ENCODE measurements at regions not wholly inside any gene's neighbourhood (a gene's known extent, or its start where the extent isn't known, plus 50 kb on each side); places are given as distances from the start of the nearest gene placed in this dataset.

DNA sequence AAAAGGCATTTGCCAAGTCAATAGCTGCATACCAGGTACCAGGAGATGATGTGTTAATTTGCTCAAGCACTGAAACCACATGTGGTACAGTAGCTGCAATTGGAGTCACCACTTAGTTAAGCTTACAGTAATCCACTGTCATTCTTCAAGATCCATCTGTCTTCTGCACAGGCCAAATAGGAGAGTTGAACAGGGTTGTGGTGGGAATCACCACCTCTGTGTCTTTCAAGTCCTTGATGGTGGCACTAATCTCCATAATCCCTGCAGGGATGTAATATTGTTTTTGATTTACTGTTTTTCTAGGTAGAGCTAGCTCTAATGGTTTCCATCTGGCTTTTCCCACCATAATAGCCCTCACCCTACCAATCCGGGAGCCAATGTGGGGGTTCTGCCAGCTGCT, 91.9 kb downstream of the FCRL5 start:
- Mint-ChIP-seq H3K4me1 (peaks cover 10% of the 10 kb centered on the region), H3K36me3 (ENCODE audit: low read depth) (no peaks in the 10 kb centered on the region), H3K27me3 (ENCODE audit: insufficient read depth) (no peaks in the 10 kb centered on the region), H3K27ac (no peak overlapping the region), H3K4me3 (no peak overlapping the region), H3K9me3 (no peaks in the 10 kb centered on the region)
- no peaks in the 10 kb centered on the region for H3K4me1 ChIP-seq (ENCODE audit: control insufficient read depth, insufficient read depth, low read length)
- no peak overlapping the region for H3K27ac ChIP-seq (ENCODE audit: low read depth, low read length)
- TF ChIP-seq, protein P1, sequence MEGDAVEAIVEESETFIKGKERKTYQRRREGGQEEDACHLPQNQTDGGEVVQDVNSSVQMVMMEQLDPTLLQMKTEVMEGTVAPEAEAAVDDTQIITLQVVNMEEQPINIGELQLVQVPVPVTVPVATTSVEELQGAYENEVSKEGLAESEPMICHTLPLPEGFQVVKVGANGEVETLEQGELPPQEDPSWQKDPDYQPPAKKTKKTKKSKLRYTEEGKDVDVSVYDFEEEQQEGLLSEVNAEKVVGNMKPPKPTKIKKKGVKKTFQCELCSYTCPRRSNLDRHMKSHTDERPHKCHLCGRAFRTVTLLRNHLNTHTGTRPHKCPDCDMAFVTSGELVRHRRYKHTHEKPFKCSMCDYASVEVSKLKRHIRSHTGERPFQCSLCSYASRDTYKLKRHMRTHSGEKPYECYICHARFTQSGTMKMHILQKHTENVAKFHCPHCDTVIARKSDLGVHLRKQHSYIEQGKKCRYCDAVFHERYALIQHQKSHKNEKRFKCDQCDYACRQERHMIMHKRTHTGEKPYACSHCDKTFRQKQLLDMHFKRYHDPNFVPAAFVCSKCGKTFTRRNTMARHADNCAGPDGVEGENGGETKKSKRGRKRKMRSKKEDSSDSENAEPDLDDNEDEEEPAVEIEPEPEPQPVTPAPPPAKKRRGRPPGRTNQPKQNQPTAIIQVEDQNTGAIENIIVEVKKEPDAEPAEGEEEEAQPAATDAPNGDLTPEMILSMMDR (conservative IDR thresholded peaks at IDR 0.05), result no peak
- no peaks in the 10 kb centered on the region for H3K36me3 ChIP-seq (ENCODE audit: control insufficient read depth, insufficient read depth, low read length)
- no peak for DNase-seq
- WGBS, 2 experiments (ENCODE audit: insufficient coverage in 1 of 2, insufficient read length in 1 of 2), result 77% methylated on average over 1 of the region's 1 CpG; no CpG with 5 or more reads in 1 of the 2 experiments
- H3K4me3 ChIP-seq (ENCODE audit: low read length), result no peak overlapping the region
- H3K9ac ChIP-seq (ENCODE audit: extremely low read depth, low read length, poor library complexity, severe bottlenecking), result no peak overlapping the region
- H3K27me3 ChIP-seq (ENCODE audit: control insufficient read depth, insufficient read depth, low read length, poor library complexity, severe bottlenecking), result no peaks in the 10 kb centered on the region
- H3K9me3 ChIP-seq (ENCODE audit: control insufficient read depth, low read length), result no peaks in the 10 kb centered on the region

DNA sequence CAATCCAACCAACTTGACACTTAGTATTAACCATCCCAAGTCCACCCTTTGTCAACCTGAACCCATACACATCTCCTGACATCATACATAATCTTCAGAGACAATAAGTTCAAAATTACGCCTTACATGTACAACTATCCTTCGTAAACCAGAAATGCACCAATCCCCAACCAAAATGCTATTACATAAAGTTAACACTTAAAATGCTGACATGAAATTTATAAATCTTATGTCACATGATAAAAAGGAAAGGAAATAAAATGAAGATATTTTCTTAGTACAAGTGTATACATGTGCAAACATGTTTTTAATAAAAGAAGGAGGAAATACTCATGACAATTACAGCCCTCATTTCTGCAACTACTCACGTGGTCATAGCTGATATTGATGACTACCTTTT, 95.0 kb downstream of the FCRL5 start:
- Histone ChIP-seq H3K36me3 (ENCODE audit: control insufficient read depth, insufficient read depth, low read length) (no peaks in the 10 kb centered on the region), H3K9me3 (ENCODE audit: control insufficient read depth, low read length) (no peaks in the 10 kb centered on the region), H3K27ac (ENCODE audit: low read depth, low read length) (no peak overlapping the region), H3K4me3 (ENCODE audit: low read length) (no peak overlapping the region), H3K9ac (ENCODE audit: extremely low read depth, low read length, poor library complexity, severe bottlenecking) (no peak overlapping the region), H3K4me1 (ENCODE audit: control insufficient read depth, insufficient read depth, low read length) (no peaks in the 10 kb centered on the region), H3K27me3 (ENCODE audit: control insufficient read depth, insufficient read depth, low read length, poor library complexity, severe bottlenecking) (no peaks in the 10 kb centered on the region)
- no peak overlapping the region for H3K4me3 Mint-ChIP-seq
- no peak for DNase-seq
- H3K27me3 Mint-ChIP-seq (ENCODE audit: insufficient read depth), result no peaks in the 10 kb centered on the region
- no peaks in the 10 kb centered on the region for H3K36me3 Mint-ChIP-seq (ENCODE audit: low read depth)
- no peaks in the 10 kb centered on the region for H3K9me3 Mint-ChIP-seq
- WGBS, 2 experiments (ENCODE audit: insufficient coverage in 1 of 2, insufficient read length in 1 of 2), result 89% methylated on average over 3 of the region's 3 CpGs; no CpG with 5 or more reads in 1 of the 2 experiments
- H3K27ac Mint-ChIP-seq, result no peak overlapping the region
- H3K4me1 Mint-ChIP-seq, result peaks cover 17% of the 10 kb centered on the region
- TF ChIP-seq, protein P1 (conservative IDR thresholded peaks at IDR 0.05), result no peak

DNA sequence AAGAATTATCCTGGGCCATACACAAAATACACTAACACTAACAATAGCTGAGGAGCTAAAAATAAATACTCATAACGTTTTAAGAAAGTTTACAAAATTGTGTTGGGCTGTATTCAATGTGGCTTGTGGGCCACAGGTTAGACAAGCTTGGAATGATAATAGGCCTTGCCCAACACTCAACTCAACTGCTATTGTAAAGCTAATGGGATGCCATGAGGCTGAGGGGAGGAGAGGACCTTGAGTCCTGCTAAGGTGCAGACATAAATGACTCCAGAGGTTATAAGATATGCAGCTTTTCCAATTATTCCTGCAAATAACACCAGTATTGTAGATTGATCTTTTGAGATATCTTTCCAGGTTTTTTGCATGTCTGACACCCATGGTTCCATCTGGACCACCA, 97.0 kb downstream of the FCRL5 start:
- DNase-seq, result no peak
- Mint-ChIP-seq H3K27ac (no peak overlapping the region), H3K4me1 (peaks cover 25% of the 10 kb centered on the region), H3K4me3 (no peak overlapping the region), H3K36me3 (ENCODE audit: low read depth) (no peaks in the 10 kb centered on the region), H3K9me3 (no peaks in the 10 kb centered on the region), H3K27me3 (ENCODE audit: insufficient read depth) (no peaks in the 10 kb centered on the region)
- Histone ChIP-seq H3K4me1 (ENCODE audit: control insufficient read depth, insufficient read depth, low read length) (peaks cover 12% of the 10 kb centered on the region), H3K27me3 (ENCODE audit: control insufficient read depth, insufficient read depth, low read length, poor library complexity, severe bottlenecking) (no peaks in the 10 kb centered on the region), H3K9me3 (ENCODE audit: control insufficient read depth, low read length) (no peaks in the 10 kb centered on the region), H3K4me3 (ENCODE audit: low read length) (no peak overlapping the region), H3K36me3 (ENCODE audit: control insufficient read depth, insufficient read depth, low read length) (no peaks in the 10 kb centered on the region), H3K27ac (ENCODE audit: low read depth, low read length) (no peak overlapping the region), H3K9ac (ENCODE audit: extremely low read depth, low read length, poor library complexity, severe bottlenecking) (no peak overlapping the region)
- TF ChIP-seq, protein P1 (conservative IDR thresholded peaks at IDR 0.05), result no peak
- WGBS, 2 experiments (ENCODE audit: insufficient coverage in 1 of 2, insufficient read length in 1 of 2), result 21% methylated on average over 1 of the region's 1 CpG; no CpG with 5 or more reads in 1 of the 2 experiments

Measured in endodermal cell (in vitro differentiated cells).